HG02642 (cell line): ENCODE measurements at regions not wholly inside any gene's neighbourhood (a gene's known extent, or its start where the extent isn't known, plus 50 kb on each side); places are given as distances from the start of the nearest gene placed in this dataset.
"Not testable (repeated sequence)": the region's sequence is repeated elsewhere in the genome, so short reads cannot be mapped to it uniquely, and the experiment has no call there.

Experiments
- ATAC-seq: cut with Tn5 transposase; IDR thresholded peaks from one replicate; pipeline ENCODE4 v1.9.1; 2021; ENCODE audit warnings: mild to moderate bottlenecking; ENCODE audit not compliant: unreplicated experiment, poor library complexity

DNA sequence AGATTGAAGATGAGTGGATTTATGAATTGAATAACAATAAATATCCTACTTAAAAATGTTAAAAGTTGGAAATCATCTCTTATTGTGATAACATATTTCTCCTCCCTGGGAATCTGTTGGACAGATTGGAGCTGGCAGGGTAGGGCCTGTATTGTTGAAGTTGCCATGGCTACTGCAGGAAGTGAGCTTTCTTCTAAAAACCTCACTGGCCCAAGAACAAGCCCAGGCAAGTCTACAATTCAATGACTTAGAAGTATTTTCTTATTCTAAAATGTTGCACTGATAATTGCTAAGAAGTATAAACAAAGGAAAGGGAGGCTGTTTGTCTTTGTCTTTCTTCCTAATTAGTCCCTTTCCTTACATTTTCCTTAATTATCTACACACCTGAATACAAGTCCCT is 112.1 kb downstream of the DLEU7 start:
- ATAC-seq, result no peak

DNA sequence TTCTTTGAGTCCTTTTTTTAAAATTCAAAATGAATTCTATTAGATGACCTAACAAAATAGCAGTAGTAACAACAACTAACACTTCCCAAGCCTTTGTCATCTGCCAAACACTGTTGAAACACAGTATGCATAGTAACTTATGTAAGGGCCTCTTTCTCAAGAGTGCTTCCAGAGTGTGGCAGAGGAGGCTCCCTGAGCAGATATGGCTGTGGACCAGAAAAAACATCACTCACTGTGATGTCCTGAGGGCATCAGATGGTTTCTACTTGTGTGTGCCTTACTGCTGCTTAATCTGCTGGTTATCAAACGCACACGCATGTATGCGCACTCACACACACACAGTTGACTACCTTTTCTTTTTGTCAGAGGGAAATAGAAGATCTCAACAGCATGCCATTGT is 110.8 kb downstream of the DLEU7 start:
- ATAC-seq, result no peak

- no peak for ATAC-seq
These were observed 110.1 kb downstream of the DLEU7 start for GRCh38 chr13:50733392-50733791.

GRCh38 chr13:50735071-50735470 is 108.4 kb downstream of the DLEU7 start:
- ATAC-seq, result no peak

DNA sequence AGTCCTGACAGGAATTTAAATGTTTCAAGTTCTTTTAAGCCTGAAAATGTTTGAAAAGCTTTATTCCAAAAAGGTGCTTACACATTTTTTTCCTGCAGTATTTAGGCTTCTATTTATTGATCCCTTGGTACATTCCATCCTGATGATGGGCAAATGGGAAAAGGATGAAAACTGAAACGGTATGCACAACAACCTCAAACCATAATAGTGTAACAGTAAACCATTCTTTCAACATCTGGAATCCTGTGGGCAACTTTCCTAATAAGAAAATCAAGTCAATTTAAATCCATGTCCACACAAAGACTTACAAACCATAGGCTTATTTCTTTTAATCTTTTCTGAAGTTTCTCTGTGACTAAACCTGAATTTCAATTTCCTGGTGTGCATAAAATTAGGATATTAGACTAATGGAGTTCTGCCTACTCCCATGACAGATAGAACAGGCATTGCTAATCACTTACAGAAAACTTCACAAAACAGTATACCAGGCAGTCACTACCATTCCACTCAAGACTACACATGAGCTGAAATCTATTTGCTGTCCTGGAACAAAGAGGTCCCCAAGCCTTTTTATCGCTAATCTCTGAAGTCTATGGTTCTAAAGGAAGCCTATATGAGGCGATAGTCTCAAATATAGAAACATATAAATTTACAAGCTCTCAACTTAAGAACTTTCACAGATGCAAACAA is 103.3 kb downstream of the DLEU7 start:
- ATAC-seq, result no peak

GRCh38 chr13:50742353-50742752 is 101.1 kb downstream of the DLEU7 start:
- ATAC-seq, result no peak

DNA sequence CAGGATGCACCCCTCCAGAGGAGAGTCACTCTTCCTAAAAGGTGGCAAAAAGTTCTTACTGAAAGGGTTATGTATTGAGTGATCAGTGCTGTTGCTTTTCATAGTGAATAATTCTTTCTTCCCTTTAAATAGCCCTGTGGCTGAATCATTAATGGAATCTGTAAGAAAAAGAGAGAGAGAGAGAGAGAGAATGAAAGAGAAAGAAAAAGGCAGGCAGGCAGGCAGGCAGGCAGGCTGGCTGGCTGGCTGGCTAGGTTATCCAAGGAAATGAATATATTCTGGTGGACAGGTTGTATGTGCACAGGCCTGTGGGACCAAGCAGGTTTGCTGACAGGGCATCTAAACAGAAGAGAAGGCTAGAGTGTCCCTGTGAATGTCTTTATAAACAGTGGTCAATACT is 100.5 kb downstream of the DLEU7 start:
- no peak for ATAC-seq

GRCh38 chr13:50744116-50744660 is 99.3 kb downstream of the DLEU7 start:
- no peak for ATAC-seq

DNA sequence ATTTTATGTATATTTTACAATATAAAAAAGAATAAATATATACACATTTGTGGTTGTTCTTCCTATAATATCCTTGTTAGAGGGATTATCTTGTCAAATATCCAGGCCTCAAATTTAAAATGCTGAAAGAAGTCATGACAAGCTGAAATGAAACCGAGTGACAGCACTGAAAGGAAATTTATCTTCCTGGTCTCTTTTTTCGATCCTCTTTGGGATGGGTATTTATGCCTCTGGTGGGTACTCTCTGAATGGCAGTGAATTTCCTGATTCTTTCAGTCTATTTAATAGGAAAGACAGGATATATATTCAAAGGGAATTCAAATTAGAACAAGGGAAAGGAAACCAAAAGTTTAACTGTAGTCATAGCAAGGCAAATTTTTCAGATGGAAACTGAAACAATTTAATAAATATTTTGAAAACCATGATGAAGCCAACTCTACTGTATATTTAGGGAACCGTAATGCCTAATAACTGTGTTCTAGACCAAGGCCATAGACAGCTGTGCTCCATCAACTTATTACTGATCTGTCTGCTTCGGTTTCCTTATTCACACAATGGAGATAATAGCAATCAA is 97.9 kb downstream of the DLEU7 start:
- ATAC-seq, result no peak

DNA sequence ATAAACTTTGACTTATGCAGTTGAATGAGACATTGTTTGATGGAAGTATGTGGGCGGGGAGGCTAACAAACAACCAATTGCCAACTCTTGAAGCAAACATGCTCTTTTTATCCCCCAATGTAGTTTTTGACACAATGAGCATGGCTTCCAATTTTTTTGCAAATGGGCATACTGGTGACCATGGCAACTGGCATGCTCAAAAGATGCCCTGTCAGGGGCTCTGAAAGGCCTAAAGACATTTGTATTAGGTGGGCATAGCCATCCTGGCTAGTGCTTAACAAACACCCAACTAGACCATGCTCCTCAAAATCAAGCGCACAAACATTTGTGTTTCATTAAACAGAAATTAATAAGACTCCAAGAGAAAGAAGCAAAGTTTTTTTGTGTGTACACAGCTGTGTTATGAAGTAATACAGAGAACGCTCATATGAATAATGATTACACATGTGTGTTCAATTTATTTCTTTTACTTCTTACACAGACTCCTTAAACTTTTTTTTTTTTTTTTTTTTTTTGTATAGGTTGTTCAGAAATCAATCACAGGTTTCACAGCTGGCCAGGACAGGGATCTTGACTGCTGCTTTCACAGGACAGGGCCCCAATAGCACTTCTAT is 95.6 kb downstream of the DLEU7 start:
- ATAC-seq, result no peak

GRCh38 chr13:50753221-50753620 is 90.3 kb downstream of the DLEU7 start:
- ATAC-seq, result not testable (repeated sequence)

DNA sequence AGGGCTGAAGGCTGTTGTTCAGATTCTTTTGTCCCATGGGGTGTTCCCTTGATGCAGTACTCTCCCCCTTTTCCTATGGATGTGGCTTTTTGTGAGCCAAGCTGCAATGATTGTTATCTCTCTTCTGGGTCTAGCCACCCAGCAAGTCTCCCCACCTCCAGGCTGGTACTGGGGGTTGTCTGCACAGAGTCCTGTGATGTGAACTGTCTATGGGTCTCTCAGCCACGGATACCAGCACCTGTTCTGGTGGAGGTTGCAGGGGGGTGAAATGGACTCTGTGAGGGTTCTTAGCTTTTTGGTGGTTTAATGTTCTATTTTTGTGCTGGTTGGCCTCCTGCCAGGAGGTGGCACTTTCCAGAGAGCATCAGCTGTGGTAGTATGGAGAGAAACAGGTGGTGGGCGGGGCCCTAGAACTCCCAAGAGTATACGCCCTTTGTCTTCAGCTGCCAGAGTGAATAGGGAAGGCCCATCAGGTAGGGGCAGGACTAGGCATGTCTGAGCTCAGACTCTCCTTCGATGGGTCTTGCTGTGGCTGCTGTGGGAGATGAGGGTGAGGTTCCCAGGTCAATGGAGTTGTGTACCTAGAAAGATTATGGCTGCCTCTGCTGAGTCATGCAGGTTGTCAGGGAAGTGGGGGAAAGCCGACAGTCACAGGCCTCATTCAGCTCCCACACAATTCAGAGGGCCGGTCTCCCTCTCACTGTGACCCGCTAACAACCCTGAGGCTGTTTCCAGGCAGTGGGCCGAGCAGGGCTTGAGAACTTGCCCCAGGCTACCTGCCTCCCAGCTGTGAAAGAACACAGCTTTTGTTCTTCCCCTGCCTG is 87.4 kb downstream of the DLEU7 start:
- not testable (repeated sequence) for ATAC-seq

DNA sequence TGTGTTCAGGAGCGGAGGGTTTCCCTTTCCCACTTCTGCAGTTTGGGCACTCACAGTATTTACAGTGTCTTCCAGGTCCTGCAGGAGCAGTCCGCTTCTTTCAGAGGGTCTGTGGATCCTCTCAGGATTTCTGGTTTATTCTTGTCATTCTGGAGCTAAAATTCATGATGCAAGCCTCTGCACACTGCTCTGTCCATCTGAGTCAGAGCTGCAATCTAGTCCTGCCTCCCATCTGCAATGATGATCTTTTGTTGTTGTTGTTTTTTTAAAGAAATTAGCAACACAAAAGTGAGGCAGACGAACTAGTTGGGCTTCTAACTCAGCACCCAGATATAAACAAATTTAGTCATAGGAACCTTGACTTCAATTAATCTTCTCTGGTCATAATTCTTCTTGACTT is 86.5 kb downstream of the DLEU7 start:
- no peak for ATAC-seq

DNA sequence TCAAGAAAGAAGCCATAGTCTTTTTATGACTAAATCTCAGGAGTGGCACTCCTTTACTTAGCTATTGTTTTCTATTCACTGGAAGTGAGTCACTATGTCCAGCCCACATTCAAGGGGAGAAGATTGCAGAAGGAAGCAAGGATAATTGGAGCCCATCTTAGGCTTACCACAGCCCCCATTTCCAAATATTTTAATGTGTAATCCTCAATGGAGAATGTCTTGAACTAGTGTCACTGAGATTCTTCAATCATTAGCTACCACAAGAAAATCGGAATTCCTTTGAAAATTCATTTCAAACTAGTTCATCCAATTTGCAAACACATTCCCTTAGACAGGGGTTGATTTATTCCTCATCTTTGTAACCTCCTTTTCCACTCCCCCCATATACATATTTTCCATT is 84.7 kb downstream of the DLEU7 start:
- ATAC-seq, result no peak

DNA sequence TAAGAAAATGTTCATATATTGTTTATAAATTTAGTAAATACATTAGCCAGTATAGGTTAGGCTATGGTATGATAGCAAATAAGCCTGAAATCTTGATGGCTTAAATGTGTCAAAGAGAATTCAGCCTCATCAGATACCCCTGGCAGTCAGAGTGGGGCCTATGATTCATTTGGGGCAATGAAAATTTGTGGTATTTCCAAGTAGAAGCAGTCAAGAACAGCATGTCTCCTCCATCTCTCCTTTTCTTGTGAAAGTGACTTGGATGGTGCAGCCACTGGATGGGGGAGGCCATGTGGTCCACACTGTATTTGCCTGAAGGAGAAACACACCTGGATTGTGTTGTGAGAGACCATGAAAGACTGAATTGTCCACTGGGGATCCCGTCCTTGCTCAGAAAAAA is 82.7 kb downstream of the DLEU7 start:
- ATAC-seq, result no peak

DNA sequence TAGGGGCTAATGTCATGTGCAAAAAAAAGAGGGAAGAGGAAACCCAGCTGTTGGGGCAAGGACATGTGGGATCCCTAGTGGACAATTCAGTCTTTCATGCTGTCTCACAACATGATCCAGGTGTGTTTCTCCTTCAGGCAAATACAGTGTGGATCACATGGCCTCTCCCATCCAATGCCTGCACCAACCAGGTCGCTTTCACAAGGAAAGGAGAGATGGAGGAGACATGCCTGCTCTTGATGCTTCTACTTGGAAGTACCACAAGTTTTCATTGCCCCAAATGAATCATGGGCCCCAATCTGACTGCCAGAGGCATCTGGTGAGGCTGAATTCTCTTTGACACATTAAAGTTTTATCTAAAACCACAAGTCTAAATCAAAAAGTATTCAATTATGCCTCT is 82.1 kb downstream of the DLEU7 start:
- ATAC-seq, result no peak

- no peak for ATAC-seq
These were observed 80.4 kb downstream of the DLEU7 start for GRCh38 chr13:50762969-50763567.

DNA sequence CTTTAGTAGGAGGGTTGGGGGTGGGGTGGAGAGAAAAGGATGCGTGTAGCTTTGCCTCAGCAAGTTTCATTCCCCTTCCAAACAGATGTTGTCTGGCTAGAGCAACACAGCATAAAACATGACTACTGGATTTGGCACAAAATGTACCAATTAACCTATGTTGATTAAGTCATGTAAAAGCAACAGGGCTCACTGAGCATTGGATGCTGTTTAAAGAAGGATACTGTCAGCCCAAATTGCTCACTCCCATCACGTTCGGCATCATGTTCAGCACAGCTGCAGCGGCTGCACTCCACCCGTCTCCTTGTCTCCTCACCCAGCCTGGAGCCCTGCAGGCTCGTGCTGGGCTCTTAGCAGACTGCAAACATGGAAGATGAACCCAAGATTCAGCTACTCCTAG is 77.5 kb downstream of the DLEU7 start:
- no peak for ATAC-seq

DNA sequence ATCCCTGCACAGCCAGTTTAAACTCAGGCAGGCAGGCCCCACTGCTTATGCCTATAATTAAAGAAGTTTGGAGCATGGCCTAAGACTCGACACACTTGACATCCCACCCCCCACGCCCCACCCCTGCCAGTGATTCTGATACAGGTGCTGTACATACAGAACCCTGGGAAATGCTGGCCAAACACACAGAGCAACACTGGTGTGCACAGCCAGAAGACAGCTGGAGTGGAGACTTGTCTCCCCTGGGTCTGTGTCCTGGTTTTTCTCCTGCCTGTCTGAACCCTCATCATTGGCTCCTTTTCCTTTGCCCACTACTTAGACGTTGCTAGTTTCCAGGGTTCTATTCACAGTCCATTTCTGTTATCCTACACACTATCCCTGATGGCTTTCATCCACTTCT is 76.8 kb downstream of the DLEU7 start:
- ATAC-seq, result no peak

GRCh38 chr13:50772881-50773280 is 70.6 kb downstream of the DLEU7 start:
- ATAC-seq, result not testable (repeated sequence)
